ENCODE measurements at regions not wholly inside any gene's neighbourhood (a gene's known extent, or its start where the extent isn't known, plus 50 kb on each side); places are given as distances from the start of the nearest gene placed in this dataset.

- DNase-seq = no peak
Observed at GRCh38 chr1:218642033-218642948, 297.2 kb downstream of the TGFB2 start.

- no peak for DNase-seq
Observed at GRCh38 chr1:218643281-218643680, 298.1 kb downstream of the TGFB2 start.

- DNase-seq = no peak
Observed at GRCh38 chr1:218643926-218644325, 298.8 kb downstream of the TGFB2 start.

GRCh38 chr1:218646288-218646687, 301.2 kb downstream of the TGFB2 start:
- no peak for DNase-seq

- no peak for DNase-seq
Observed at GRCh38 chr1:218656301-218657037, 311.3 kb downstream of the TGFB2 start.

GRCh38 chr1:218658269-218658668, 313.1 kb downstream of the TGFB2 start:
- no peak for DNase-seq

GRCh38 chr1:218658899-218659298, 313.8 kb downstream of the TGFB2 start:
- DNase-seq = no peak

- no peak for DNase-seq
Observed at GRCh38 chr1:218659911-218660677, 315.0 kb downstream of the TGFB2 start.

GRCh38 chr1:218660678-218661053, 315.5 kb downstream of the TGFB2 start:
- no peak for DNase-seq

- no peak for DNase-seq
Observed at GRCh38 chr1:218661411-218661810, 316.3 kb downstream of the TGFB2 start.

- DNase-seq = no peak
Observed at GRCh38 chr1:218664385-218665170, 319.4 kb downstream of the TGFB2 start.

- no peak for DNase-seq
Observed at GRCh38 chr1:218665221-218665620, 320.1 kb downstream of the TGFB2 start.

GRCh38 chr1:218666263-218666662, 321.1 kb downstream of the TGFB2 start:
- no peak for DNase-seq

GRCh38 chr1:218667781-218668516, 322.8 kb downstream of the TGFB2 start:
- DNase-seq = no peak

- no peak for DNase-seq
Observed at GRCh38 chr1:218669431-218669830, 324.3 kb downstream of the TGFB2 start.

GRCh38 chr1:218670875-218671274, 325.7 kb downstream of the TGFB2 start:
- no peak for DNase-seq

- DNase-seq = no peak
Observed at GRCh38 chr1:218671573-218671972, 326.4 kb downstream of the TGFB2 start.

- no peak for DNase-seq
Observed at GRCh38 chr1:218673170-218673569, 328.0 kb downstream of the TGFB2 start.

- no peak for DNase-seq
Observed at GRCh38 chr1:218674280-218674773, 329.2 kb downstream of the TGFB2 start.

- DNase-seq = no peak
Observed at GRCh38 chr1:218677026-218677425, 331.9 kb downstream of the TGFB2 start.

GRCh38 chr1:218679391-218679790, 334.3 kb downstream of the TGFB2 start:
- no peak for DNase-seq

Measured in stimulated activated CD8-positive, alpha-beta memory T cell treated with anti-CD3 and anti-CD28 coated beads, Interleukin-4, amount 100 ng/mL, for 48 hours (primary cell).